SKM-1 treated with dmso at 0.1 percent for 144 hours (cell line): ENCODE measurements at regions not wholly inside any gene's neighbourhood (a gene's known extent, or its start where the extent isn't known, plus 50 kb on each side); places are given as distances from the start of the nearest gene placed in this dataset.

Experiments
- DNase-seq: peaks from one replicate; lab custom pipeline; 2025; ENCODE audit not compliant: unreplicated experiment; lab: John Stamatoyannopoulos, UW

GRCh38 chr4:11342401-11342800 lies 86.3 kb downstream of the HS3ST1 start:
- DNase-seq: no peak

- no peak for DNase-seq
Measured at GRCh38 chr4:11341337-11342043, 87.2 kb downstream of the HS3ST1 start.

- DNase-seq: no peak
Measured at GRCh38 chr4:11338956-11339782, 89.5 kb downstream of the HS3ST1 start.

- DNase-seq: no peak
Measured at GRCh38 chr4:11337287-11337686, 91.4 kb downstream of the HS3ST1 start.

- DNase-seq: no peak
Measured at GRCh38 chr4:11336435-11336834, 92.3 kb downstream of the HS3ST1 start.

GRCh38 chr4:11334887-11335286 lies 93.8 kb downstream of the HS3ST1 start:
- no peak for DNase-seq

GRCh38 chr4:11328401-11328800 lies 100.3 kb downstream of the HS3ST1 start:
- no peak for DNase-seq

GRCh38 chr4:11326021-11326420 lies 102.7 kb downstream of the HS3ST1 start:
- no peak for DNase-seq

- DNase-seq: no peak
Measured at GRCh38 chr4:11323771-11324170, 104.9 kb downstream of the HS3ST1 start.

- DNase-seq: no peak
Measured at GRCh38 chr4:11313157-11313943, 115.3 kb downstream of the HS3ST1 start.

- DNase-seq: no peak
Measured at GRCh38 chr4:11312389-11312788, 116.3 kb downstream of the HS3ST1 start.

GRCh38 chr4:11301075-11301660 lies 127.5 kb downstream of the HS3ST1 start:
- no peak for DNase-seq

- DNase-seq: no peak
Measured at GRCh38 chr4:11299836-11300235, 128.9 kb downstream of the HS3ST1 start.

- DNase-seq: no peak
Measured at GRCh38 chr4:11299016-11299415, 129.7 kb downstream of the HS3ST1 start.

- no peak for DNase-seq
Measured at GRCh38 chr4:11298451-11298850, 130.2 kb downstream of the HS3ST1 start.

GRCh38 chr4:11297627-11298026 lies 131.1 kb downstream of the HS3ST1 start:
- DNase-seq: no peak

- DNase-seq: no peak
Measured at GRCh38 chr4:11297201-11297600, 131.5 kb downstream of the HS3ST1 start.

GRCh38 chr4:11293866-11294265 lies 134.8 kb downstream of the HS3ST1 start:
- DNase-seq: no peak

GRCh38 chr4:11287055-11287454 lies 141.6 kb downstream of the HS3ST1 start:
- no peak for DNase-seq

- DNase-seq: no peak
Measured at GRCh38 chr4:11286533-11286932, 142.2 kb downstream of the HS3ST1 start.

GRCh38 chr4:11281720-11282119 lies 147.0 kb downstream of the HS3ST1 start:
- no peak for DNase-seq
